MM.1S (cell line): ENCODE measurements at regions not wholly inside any gene's neighbourhood (a gene's known extent, or its start where the extent isn't known, plus 50 kb on each side); places are given as distances from the start of the nearest gene placed in this dataset.

ENCODE experiments used
- DNase-seq: peaks from one replicate; pipeline ENCODE4 v3.0.0-alpha.2; 2015
- H2AFZ ChIP-seq: fragments of 300-600 bp; sonication (generic); 2 replicates; pipeline ENCODE4 v1.6.0; 2016; ENCODE audit warnings: antibody characterized with exemption, low read length
- H3F3A ChIP-seq: fragments of 300-600 bp; sonication (generic); 2 replicates; pipeline ENCODE4 v1.6.1; 2016; ENCODE audit warnings: mild to moderate bottlenecking, antibody characterized with exemption, low read length, moderate library complexity, mixed read lengths; ENCODE audit not compliant: insufficient read depth
- H3K27ac ChIP-seq: fragments of 300-600 bp; sonication (generic); 2 replicates; pipeline ENCODE4 v1.5.1; 2016; ENCODE audit warnings: mild to moderate bottlenecking, low read length
- H3K27me3 ChIP-seq: fragments of 300-600 bp; sonication (generic); replicated peaks from 2 replicates; pipeline ENCODE4 v1.6.0; 2016; ENCODE audit warnings: low read length; ENCODE audit not compliant: insufficient read depth
- H3K36me3 ChIP-seq: fragments of 300-600 bp; sonication (generic); replicated peaks from 2 replicates; pipeline ENCODE4 v1.6.1; 2016; ENCODE audit warnings: mild to moderate bottlenecking, low read length, mixed read lengths; ENCODE audit not compliant: insufficient read depth
- H3K4me1 ChIP-seq: fragments of 300-600 bp; sonication (generic); 2 replicates; pipeline ENCODE4 v1.6.1; 2016; ENCODE audit warnings: low read length, mixed read lengths
- H3K4me2 ChIP-seq: fragments of 300-600 bp; sonication (generic); 2 replicates; pipeline ENCODE4 v1.6.0; 2016; ENCODE audit warnings: low read depth, low read length
- H3K4me3 ChIP-seq: fragments of 300-600 bp; sonication (generic); 2 replicates; pipeline ENCODE4 v1.5.1; 2016; ENCODE audit warnings: low read length, mixed read lengths
- H3K79me2 ChIP-seq: fragments of 300-600 bp; sonication (generic); 2 replicates; pipeline ENCODE4 v1.6.1; 2016; ENCODE audit warnings: mixed run types, low read length, mixed read lengths
- H3K9ac ChIP-seq: fragments of 300-600 bp; sonication (generic); 2 replicates; pipeline ENCODE4 v1.6.1; 2016; ENCODE audit warnings: low read length, mixed read lengths
- H3K9me2 ChIP-seq: fragments of 300-600 bp; sonication (generic); replicated peaks from 2 replicates; pipeline ENCODE4 v1.6.1; 2016; ENCODE audit warnings: mild to moderate bottlenecking, low read length, mixed read lengths; ENCODE audit not compliant: insufficient read depth
- H3K9me3 ChIP-seq: fragments of 300-600 bp; sonication (generic); replicated peaks from 2 replicates; pipeline ENCODE4 v1.6.1; 2016; ENCODE audit warnings: mild to moderate bottlenecking, low read length, mixed read lengths; ENCODE audit not compliant: insufficient read depth
- H4K20me1 ChIP-seq: fragments of 300-600 bp; sonication (generic); 2 replicates; pipeline ENCODE4 v1.6.1; 2016; ENCODE audit warnings: mild to moderate bottlenecking, low read length, moderate library complexity, mixed read lengths; ENCODE audit not compliant: insufficient read depth
- CTCF ChIP-seq: fragments of 300-600 bp; sonication (generic); IDR thresholded peaks from 2 replicates; pipeline ENCODE4 v1.5.1; 2016; ENCODE audit warnings: antibody characterized with exemption, low read length, mixed read lengths
- EZH2 ChIP-seq: fragments of 300-600 bp; sonication (generic); optimal IDR thresholded peaks from 2 replicates; pipeline ENCODE3; 2017; ENCODE audit warnings: low read depth, mild to moderate bottlenecking, antibody characterized with exemption, low read length, mixed read lengths
- EZH2phosphoT487 ChIP-seq: fragments of 300-600 bp; sonication (generic); IDR thresholded peaks from 2 replicates; pipeline ENCODE4 v1.6.1; 2018; ENCODE audit warnings: antibody characterized with exemption, low read length

- no peak for DNase-seq
- H3K9me2 ChIP-seq, result no peaks in the 10 kb centered on the region
- no peaks in the 10 kb centered on the region for H3K36me3 ChIP-seq
- no peaks in the 10 kb centered on the region for H3K79me2 ChIP-seq
- H3K4me2 ChIP-seq, result no peak overlapping the region
- H3K27me3 ChIP-seq, result no peaks in the 10 kb centered on the region
- no peaks in the 10 kb centered on the region for H3F3A ChIP-seq
- H4K20me1 ChIP-seq, result no peaks in the 10 kb centered on the region
- H3K27ac ChIP-seq, result no peak overlapping the region
- H3K4me1 ChIP-seq, result no peaks in the 10 kb centered on the region
- H3K9me3 ChIP-seq, result no peaks in the 10 kb centered on the region
- no peak overlapping the region for H2AFZ ChIP-seq
- TF ChIP-seq EZH2phosphoT487 (no peak), EZH2 (no peak), CTCF (no peak)
- H3K4me3 ChIP-seq, result no peak overlapping the region
- H3K9ac ChIP-seq, result no peak overlapping the region
Measured at GRCh38 chr1:34518146-34518699, 236.6 kb upstream of the GJB5 start.

GRCh38 chr1:34520111-34520510, 234.7 kb upstream of the GJB5 start:
- Histone ChIP-seq H3K4me2 (no peak overlapping the region), H3K9me3 (no peaks in the 10 kb centered on the region), H3K36me3 (no peaks in the 10 kb centered on the region), H3K27ac (no peak overlapping the region), H4K20me1 (no peaks in the 10 kb centered on the region), H3K4me1 (no peaks in the 10 kb centered on the region), H3K79me2 (no peaks in the 10 kb centered on the region), H3K4me3 (no peak overlapping the region), H3F3A (no peaks in the 10 kb centered on the region), H3K9me2 (no peaks in the 10 kb centered on the region), H2AFZ (no peak overlapping the region), H3K9ac (no peak overlapping the region), H3K27me3 (0 out of 2 replicates have a peak, but pooled peaks cover 4% of the 10 kb centered on the region)
- no peak for DNase-seq
- TF ChIP-seq EZH2phosphoT487 (no peak), CTCF (no peak), EZH2 (no peak)

- Histone ChIP-seq H3K4me2 (no peak overlapping the region), H3K9me2 (no peaks in the 10 kb centered on the region), H3F3A (no peaks in the 10 kb centered on the region), H2AFZ (no peak overlapping the region), H3K4me3 (no peak overlapping the region), H3K36me3 (no peaks in the 10 kb centered on the region), H3K9ac (no peak overlapping the region), H3K27ac (no peak overlapping the region), H4K20me1 (no peaks in the 10 kb centered on the region), H3K79me2 (no peaks in the 10 kb centered on the region), H3K9me3 (no peaks in the 10 kb centered on the region), H3K4me1 (no peaks in the 10 kb centered on the region), H3K27me3 (peaks cover 23% of the 10 kb centered on the region)
- DNase-seq, result no peak
- TF ChIP-seq CTCF, result no peak
- TF ChIP-seq EZH2, result no peak
- TF ChIP-seq EZH2phosphoT487, result no peak
Measured at GRCh38 chr1:34524783-34525182, 230.1 kb upstream of the GJB5 start.
